CD14-positive monocyte (primary cell): ENCODE measurements at regions not wholly inside any gene's neighbourhood (a gene's known extent, or its start where the extent isn't known, plus 50 kb on each side); places are given as distances from the start of the nearest gene placed in this dataset.

Experiments used
- DNase-seq, 3 donors: peaks; one replicate each; pipeline ENCODE4 v3.0.0-alpha.2; 2011 to 2022
- H2AFZ ChIP-seq: 2 replicates; pipeline ENCODE4 v1.6.0; 2012; ENCODE audit warnings: mild to moderate bottlenecking, low read depth, low read length, inconsistent platforms; ENCODE audit not compliant: insufficient read depth, poor library complexity, severe bottlenecking
- H3K27ac ChIP-seq, 2 donors: 1 replicate in 1 of 2; 2 replicates in 1 of 2; pipeline ENCODE4 v1.5.1; 2012 to 2013; ENCODE audit warnings: low read length in 2 of 2, control low read depth in 1 of 2, inconsistent platforms in 1 of 2, low read depth in 1 of 2, mild to moderate bottlenecking in 1 of 2
- H3K27me3 ChIP-seq, 2 donors: one replicate each; pipeline versions ENCODE4 v1.6.0 to v1.6.1; 2011 to 2013; ENCODE audit warnings: low read length in 2 of 2; ENCODE audit not compliant: control insufficient read depth in 2 of 2, insufficient read depth in 2 of 2
- H3K36me3 ChIP-seq, 2 donors: replicated peaks in 1 of 2; 1 replicate in 1 of 2; 2 replicates in 1 of 2; pipeline versions ENCODE4 v1.5.1 to v1.6.1; 2012 to 2013; ENCODE audit warnings: low read length in 2 of 2, control low read depth in 1 of 2, inconsistent platforms in 1 of 2, mild to moderate bottlenecking in 1 of 2; ENCODE audit not compliant: insufficient read depth in 2 of 2, control insufficient read depth in 1 of 2
- H3K4me1 ChIP-seq, 2 donors: 1 replicate in 1 of 2; 2 replicates in 1 of 2; pipeline versions ENCODE4 v1.5.1 to v1.6.1; 2012 to 2013; ENCODE audit warnings: low read length in 2 of 2, control low read depth in 1 of 2, inconsistent platforms in 1 of 2, mild to moderate bottlenecking in 1 of 2, moderate library complexity in 1 of 2; ENCODE audit not compliant: insufficient read depth in 2 of 2, control insufficient read depth in 1 of 2
- H3K4me2 ChIP-seq: replicated peaks from 2 replicates; pipeline ENCODE3; 2012; ENCODE audit warnings: low read length, moderate library complexity, mild to moderate bottlenecking; ENCODE audit not compliant: poor library complexity, severe bottlenecking; ENCODE audit errors: extremely low read depth
- H3K4me3 ChIP-seq, 3 experiments: fragments of 200-600 bp in 1 of 3; sonication (generic) in 1 of 3; replicated peaks in 1 of 3; 1 replicate in 2 of 3; 2 replicates in 1 of 3; pipeline ENCODE4 v1.5.1; 2011 to 2013; ENCODE audit warnings: low read length in 3 of 3, mild to moderate bottlenecking in 3 of 3, control low read depth in 2 of 3, low read depth in 2 of 3, inconsistent platforms in 1 of 3, moderate library complexity in 1 of 3
- H3K79me2 ChIP-seq: 2 replicates; pipeline ENCODE4 v1.6.0; 2012; ENCODE audit warnings: mild to moderate bottlenecking, control low read depth, inconsistent platforms, low read length, moderate library complexity; ENCODE audit not compliant: insufficient read depth
- H3K9ac ChIP-seq: 2 replicates; pipeline ENCODE4 v1.6.0; 2017; ENCODE audit warnings: low read length, mild to moderate bottlenecking; ENCODE audit not compliant: insufficient read depth, poor library complexity, severe bottlenecking
- H3K9me3 ChIP-seq, 2 donors: replicated peaks in 1 of 2; 1 replicate in 1 of 2; 2 replicates in 1 of 2; pipeline versions ENCODE4 v1.5.1 to v1.6.1; 2012 to 2013; ENCODE audit warnings: low read length in 2 of 2, control low read depth in 1 of 2; ENCODE audit not compliant: control insufficient read depth in 1 of 2, insufficient read depth in 1 of 2
- H4K20me1 ChIP-seq: 2 replicates; pipeline ENCODE4 v1.6.0; 2012; ENCODE audit warnings: mild to moderate bottlenecking, low read length, control low read depth, moderate library complexity; ENCODE audit not compliant: insufficient read depth
- H3K27ac Mint-ChIP-seq, 7 donors: one replicate each; pipeline ENCODE4 v1.8.0; 2020; ENCODE audit warnings: mild to moderate bottlenecking in 7 of 7, mixed read lengths in 7 of 7, moderate library complexity in 6 of 7, inconsistent platforms in 2 of 7
- H3K27me3 Mint-ChIP-seq, 3 donors: one replicate each; pipeline ENCODE4 v1.8.0; 2021 to 2022; ENCODE audit warnings: low read depth in 3 of 3, mild to moderate bottlenecking in 3 of 3, mixed read lengths in 3 of 3, moderate library complexity in 3 of 3, inconsistent platforms in 1 of 3
- H3K36me3 Mint-ChIP-seq, 2 donors: one replicate each; pipeline ENCODE4 v1.8.0; 2020; ENCODE audit warnings: mixed read lengths in 2 of 2, inconsistent platforms in 1 of 2, mild to moderate bottlenecking in 1 of 2
- H3K4me1 Mint-ChIP-seq: one replicate; pipeline ENCODE4 v1.8.0; 2020; ENCODE audit warnings: mild to moderate bottlenecking, mixed read lengths
- H3K4me3 Mint-ChIP-seq, 2 donors: one replicate each; pipeline ENCODE4 v1.8.0; 2020; ENCODE audit warnings: mild to moderate bottlenecking in 2 of 2, mixed read lengths in 2 of 2, moderate library complexity in 1 of 2
- H3K9me3 Mint-ChIP-seq, 7 donors: one replicate each; pipeline ENCODE4 v1.8.0; 2020 to 2022; ENCODE audit warnings: mixed read lengths in 7 of 7, mild to moderate bottlenecking in 6 of 7, moderate library complexity in 6 of 7, inconsistent platforms in 2 of 7
- CTCF ChIP-seq: fragments of 200-600 bp; IDR thresholded peaks from one replicate; pipeline ENCODE4 v1.8.0; 2022; ENCODE audit warnings: antibody characterized with exemption, mild to moderate bottlenecking
- WGBS: methylation state at CpG from one replicate; pipeline ENCODE4 v1.1.5; 2013; ENCODE audit warnings: missing lambda C conversion rate; ENCODE audit not compliant: insufficient coverage; 5-methylcytosine and 5-hydroxymethylcytosine counted together
- intact Hi-C, 2 donors: fragments of 100-400 bp; cut with micrococcal nuclease; formaldehyde crosslinking; loops; one replicate each; pipeline versions ENCODE4 v1.15.0 to v1.15.1; 2023

GRCh38 chr20:57774951-57775350 is 65.1 kb upstream of the PMEPA1 start:
- Histone ChIP-seq H3K4me1 (no peaks in the 10 kb centered on the region), H3K79me2 (no peaks in the 10 kb centered on the region), H3K27ac (no peak overlapping the region), H3K4me3 (no peak overlapping the region), H3K27me3 (no peaks in the 10 kb centered on the region), H3K9me3 (no peaks in the 10 kb centered on the region), H2AFZ (no peak overlapping the region), H3K36me3 (no peaks in the 10 kb centered on the region), H4K20me1 (no peaks in the 10 kb centered on the region), H3K9ac (no peak overlapping the region), H3K4me2 (no peak overlapping the region)
- peaks cover 0 to 1% (median 0%) of the 10 kb centered on the region in 7 donors for H3K9me3 Mint-ChIP-seq
- peaks cover 4 to 5% (median 4%) of the 10 kb centered on the region in 3 donors for H3K27me3 Mint-ChIP-seq
- H3K27ac Mint-ChIP-seq = no peak overlapping the region
- no peak for DNase-seq
- H3K4me3 Mint-ChIP-seq = no peak overlapping the region
- intact Hi-C loops = no loop called here
- 100% methylated on average over 1 of the region's 5 CpGs for WGBS
- no peak for TF ChIP-seq CTCF
- H3K36me3 Mint-ChIP-seq = no peaks in the 10 kb centered on the region
- H3K4me1 Mint-ChIP-seq = no peaks in the 10 kb centered on the region

- Mint-ChIP-seq H3K27ac (no peak overlapping the region), H3K4me1 (no peaks in the 10 kb centered on the region), H3K36me3 (no peaks in the 10 kb centered on the region), H3K27me3 (peaks cover 4 to 7% (median 5%) of the 10 kb centered on the region in 3 donors), H3K4me3 (no peak overlapping the region), H3K9me3 (peaks cover 0 to 1% (median 0%) of the 10 kb centered on the region in 7 donors)
- no peak overlapping the region for H3K4me2 ChIP-seq
- H3K27me3 ChIP-seq = no peaks in the 10 kb centered on the region
- no peak overlapping the region for H3K27ac ChIP-seq
- no peak overlapping the region for H3K9ac ChIP-seq
- intact Hi-C loops = no loop called here
- H3K4me1 ChIP-seq = no peaks in the 10 kb centered on the region
- WGBS = 89% methylated on average over 6 of the region's 12 CpGs
- no peak overlapping the region for H3K4me3 ChIP-seq
- H3K79me2 ChIP-seq = no peaks in the 10 kb centered on the region
- H3K36me3 ChIP-seq = no peaks in the 10 kb centered on the region
- no peaks in the 10 kb centered on the region for H3K9me3 ChIP-seq
- H2AFZ ChIP-seq = no peak overlapping the region
- no peak for DNase-seq
- H4K20me1 ChIP-seq = no peaks in the 10 kb centered on the region
- no peak for TF ChIP-seq CTCF
Measured at GRCh38 chr20:57774111-57774880, 64.5 kb upstream of the PMEPA1 start.
